B cell (primary cell): ENCODE measurements at regions not wholly inside any gene's neighbourhood (a gene's known extent, or its start where the extent isn't known, plus 50 kb on each side); places are given as distances from the start of the nearest gene placed in this dataset.
"Not testable (repeated sequence)": the region's sequence is repeated elsewhere in the genome, so short reads cannot be mapped to it uniquely, and the experiment has no call there.

Experiments
- CTCF ChIP-seq: fragments of 200-600 bp; IDR thresholded peaks from one replicate; pipeline ENCODE4 v1.8.0; 2022; ENCODE audit warnings: antibody characterized with exemption, mild to moderate bottlenecking
- EZH2 ChIP-seq: IDR thresholded peaks from 2 replicates; pipeline ENCODE4 v1.6.1; 2012; ENCODE audit warnings: borderline replicate concordance, low read depth, mild to moderate bottlenecking, moderate library complexity, low read length; ENCODE audit not compliant: insufficient read depth, poor library complexity, severe bottlenecking

GRCh38 chr4:123005126-123005525, 82.7 kb upstream of the NUDT6 start:
- not testable (repeated sequence) for TF ChIP-seq CTCF, EZH2
